Testis (tissue), 2 donors: ENCODE measurements at regions not wholly inside any gene's neighbourhood (a gene's known extent, or its start where the extent isn't known, plus 50 kb on each side); places are given as distances from the start of the nearest gene placed in this dataset.

Source experiments
- DNase-seq: peaks from one replicate; pipeline ENCODE4 v3.0.0-alpha.2; 2019
- H3K27ac ChIP-seq, 2 donors: fragments of 200-600 bp; sonication (generic); one replicate each; pipeline ENCODE4 v1.5.1; 2019
- H3K27me3 ChIP-seq: fragments of 200-600 bp; sonication (generic); one replicate; pipeline ENCODE4 v1.5.1; 2019
- H3K36me3 ChIP-seq: fragments of 200-600 bp; sonication (generic); one replicate; pipeline ENCODE4 v1.5.1; 2017; ENCODE audit warnings: low read depth; ENCODE audit errors: missing control alignments
- H3K4me1 ChIP-seq: fragments of 200-600 bp; sonication (generic); one replicate; pipeline ENCODE4 v1.5.1; 2019
- H3K4me3 ChIP-seq, 2 donors: fragments of 200-600 bp; sonication (generic); one replicate each; pipeline ENCODE4 v1.5.1; 2017 to 2019
- H3K9me3 ChIP-seq: fragments of 200-600 bp; sonication (generic); one replicate; pipeline ENCODE4 v1.5.1; 2017
- POLR2A ChIP-seq: fragments of 450-650 bp; IDR thresholded peaks from one replicate; pipeline ENCODE4 v1.6.1; 2017; ENCODE audit warnings: antibody characterized with exemption, mild to moderate bottlenecking, moderate library complexity
- WGBS, 2 donors: methylation state at CpG; one replicate each; pipeline ENCODE4 v1.1.5; 2018; 5-methylcytosine and 5-hydroxymethylcytosine counted together
- intact Hi-C: fragments of 100-400 bp; cut with DNase I; formaldehyde crosslinking; loops from one replicate; pipeline ENCODE4 v1.15.1; 2023; ENCODE audit warnings: low total_unique reads
- TF ChIP-seq, protein P1 (sequence below), 3 experiments: fragments of 450-650 bp in 2 of 3; fragments of 200-600 bp in 1 of 3; sonication (generic) in 1 of 3; IDR thresholded peaks; one replicate each; pipeline ENCODE4 v1.5.1; 2016 to 2019; ENCODE audit warnings: antibody characterized with exemption in 3 of 3, mild to moderate bottlenecking in 2 of 3, moderate library complexity in 1 of 3

DNA sequence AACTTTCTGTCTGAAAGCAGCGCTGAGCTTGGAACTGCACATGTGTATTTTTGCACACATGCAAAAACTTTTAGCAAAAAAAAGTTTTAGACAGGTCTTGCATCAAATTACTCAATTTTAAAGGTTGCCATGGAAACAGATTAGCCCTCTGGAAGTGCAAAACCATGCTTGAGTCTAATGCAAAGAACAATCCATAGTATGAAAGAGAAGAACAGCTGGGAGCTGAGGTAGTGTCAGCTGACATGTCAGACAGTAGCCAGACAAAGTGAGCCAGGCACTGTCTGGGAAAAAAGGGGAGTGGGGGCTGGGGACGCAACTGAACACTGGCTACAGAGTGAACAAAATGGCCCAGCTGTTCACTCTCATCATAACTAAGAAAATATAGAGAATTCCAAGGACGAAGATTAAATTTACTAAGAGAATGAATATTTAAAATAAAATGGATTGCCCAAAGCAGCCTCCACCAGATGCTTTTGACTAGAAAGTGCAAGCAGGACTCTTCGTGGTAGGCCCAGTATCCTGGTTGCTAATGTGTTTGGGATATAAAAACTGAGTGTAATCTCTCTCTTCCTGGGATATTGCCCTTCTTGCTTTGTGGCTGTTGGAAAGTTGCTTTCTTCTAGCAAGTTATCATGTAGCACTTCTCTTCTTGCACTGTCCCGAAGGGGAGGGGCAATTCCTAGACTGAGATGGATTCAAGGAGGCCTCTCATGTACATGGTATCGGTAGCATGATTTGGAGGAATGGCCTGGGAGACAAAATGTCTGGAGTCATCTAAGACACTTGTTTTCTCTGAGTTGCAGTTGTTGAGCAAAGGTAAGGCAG is 434.1 kb upstream of the FAT3 start:
- H3K36me3 ChIP-seq = no peaks in the 10 kb centered on the region
- no peak for TF ChIP-seq POLR2A
- TF ChIP-seq, protein P1, sequence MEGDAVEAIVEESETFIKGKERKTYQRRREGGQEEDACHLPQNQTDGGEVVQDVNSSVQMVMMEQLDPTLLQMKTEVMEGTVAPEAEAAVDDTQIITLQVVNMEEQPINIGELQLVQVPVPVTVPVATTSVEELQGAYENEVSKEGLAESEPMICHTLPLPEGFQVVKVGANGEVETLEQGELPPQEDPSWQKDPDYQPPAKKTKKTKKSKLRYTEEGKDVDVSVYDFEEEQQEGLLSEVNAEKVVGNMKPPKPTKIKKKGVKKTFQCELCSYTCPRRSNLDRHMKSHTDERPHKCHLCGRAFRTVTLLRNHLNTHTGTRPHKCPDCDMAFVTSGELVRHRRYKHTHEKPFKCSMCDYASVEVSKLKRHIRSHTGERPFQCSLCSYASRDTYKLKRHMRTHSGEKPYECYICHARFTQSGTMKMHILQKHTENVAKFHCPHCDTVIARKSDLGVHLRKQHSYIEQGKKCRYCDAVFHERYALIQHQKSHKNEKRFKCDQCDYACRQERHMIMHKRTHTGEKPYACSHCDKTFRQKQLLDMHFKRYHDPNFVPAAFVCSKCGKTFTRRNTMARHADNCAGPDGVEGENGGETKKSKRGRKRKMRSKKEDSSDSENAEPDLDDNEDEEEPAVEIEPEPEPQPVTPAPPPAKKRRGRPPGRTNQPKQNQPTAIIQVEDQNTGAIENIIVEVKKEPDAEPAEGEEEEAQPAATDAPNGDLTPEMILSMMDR (IDR thresholded peaks at IDR 0.05) = no peak
- H3K4me1 ChIP-seq = no peaks in the 10 kb centered on the region
- no peak overlapping the region for H3K27ac ChIP-seq
- no peak overlapping the region for H3K4me3 ChIP-seq
- no peak for DNase-seq
- intact Hi-C loops = no loop called here
- no peaks in the 10 kb centered on the region for H3K27me3 ChIP-seq
- 76 to 79% methylated on average over 6 of the region's 6 CpGs for WGBS, 2 donors
- no peaks in the 10 kb centered on the region for H3K9me3 ChIP-seq

DNA sequence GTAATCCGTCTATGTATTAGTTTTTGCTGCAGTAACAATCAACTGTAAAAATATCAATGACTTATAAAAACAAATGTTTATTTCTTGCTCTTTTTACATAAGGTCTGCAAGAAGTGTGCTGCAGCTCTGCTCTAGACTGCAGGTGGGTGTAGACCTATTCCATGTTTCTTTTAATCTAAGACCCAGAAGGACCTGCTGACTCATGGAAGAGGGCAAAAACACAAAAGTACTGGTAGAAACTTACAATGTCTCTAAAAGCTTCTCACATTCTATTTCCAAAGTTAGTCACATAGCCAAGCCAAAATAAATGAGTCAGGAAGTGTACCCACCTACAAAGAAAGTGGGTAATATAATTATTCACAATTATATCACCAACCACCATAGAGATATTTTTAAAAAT is 435.9 kb upstream of the FAT3 start:
- H3K27me3 ChIP-seq = no peaks in the 10 kb centered on the region

DNA sequence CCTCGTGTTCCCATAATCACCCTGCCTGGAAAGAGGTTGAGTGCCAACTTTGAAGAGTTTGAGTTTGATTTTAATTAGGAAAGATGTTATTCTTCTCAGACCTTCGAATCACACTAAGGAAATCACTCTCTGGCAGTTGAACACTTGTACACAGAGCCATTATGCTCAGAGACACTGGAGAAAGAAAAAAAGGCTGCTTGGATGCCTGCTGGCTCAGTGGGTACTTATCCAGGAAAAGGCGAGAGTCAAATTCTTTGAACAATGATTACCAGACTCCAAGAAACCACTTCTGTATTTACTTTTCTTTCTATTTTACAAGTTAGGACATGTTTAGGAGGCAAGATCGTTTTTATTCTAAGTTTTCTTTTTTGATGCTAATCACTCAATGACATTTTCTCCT is 438.5 kb upstream of the FAT3 start:
- Histone ChIP-seq H3K27ac (no peak overlapping the region), H3K4me3 (no peak overlapping the region), H3K36me3 (no peaks in the 10 kb centered on the region), H3K27me3 (no peaks in the 10 kb centered on the region), H3K4me1 (no peaks in the 10 kb centered on the region), H3K9me3 (no peaks in the 10 kb centered on the region)
- 64 to 73% methylated on average over 4 of the region's 4 CpGs for WGBS, 2 donors
- intact Hi-C loops = no loop called here
- DNase-seq = no peak
- TF ChIP-seq, protein P1 (IDR thresholded peaks at IDR 0.05) = no peak
- TF ChIP-seq POLR2A = no peak

More for the DNA sequence above, 435.9 kb upstream of the FAT3 start:
- H3K4me3 ChIP-seq = no peak overlapping the region
- intact Hi-C loops = no loop called here
- 90 to 98% methylated on average over 1 of the region's 1 CpG for WGBS, 2 donors
- TF ChIP-seq, protein P1 (IDR thresholded peaks at IDR 0.05) = no peak
- TF ChIP-seq POLR2A = no peak
- DNase-seq = no peak
- H3K27ac ChIP-seq = no peak overlapping the region
- no peaks in the 10 kb centered on the region for H3K36me3 ChIP-seq
- H3K4me1 ChIP-seq = no peaks in the 10 kb centered on the region
- H3K9me3 ChIP-seq = no peaks in the 10 kb centered on the region

DNA sequence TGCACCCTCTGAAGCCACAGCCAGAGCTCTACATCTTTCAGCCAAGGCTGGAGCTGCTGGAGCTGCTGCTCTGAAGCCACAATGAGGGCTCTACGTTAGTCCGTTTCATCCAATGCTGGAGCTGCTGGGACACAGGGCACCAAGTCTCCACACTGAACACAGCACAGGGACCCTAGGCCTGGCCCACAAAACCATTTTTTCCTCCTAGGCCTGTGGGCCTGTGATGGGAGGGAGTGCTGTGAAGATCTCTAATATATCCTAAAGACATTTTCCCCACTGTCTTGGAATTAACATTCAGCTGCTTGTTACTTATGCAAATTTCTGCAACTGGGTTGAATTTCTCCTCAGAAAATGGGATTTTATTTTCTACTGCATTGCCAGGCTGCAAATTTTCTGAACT is 441.4 kb upstream of the FAT3 start:
- no peak for DNase-seq
- Histone ChIP-seq H3K27me3 (no peaks in the 10 kb centered on the region), H3K9me3 (no peaks in the 10 kb centered on the region), H3K4me1 (no peaks in the 10 kb centered on the region), H3K4me3 (no peak overlapping the region), H3K36me3 (no peaks in the 10 kb centered on the region), H3K27ac (no peak overlapping the region)
- WGBS, 2 donors = 93 to 95% methylated on average over 2 of the region's 2 CpGs
- TF ChIP-seq POLR2A = no peak
- TF ChIP-seq, protein P1 (IDR thresholded peaks at IDR 0.05) = no peak
- intact Hi-C loops = no loop called here

DNA sequence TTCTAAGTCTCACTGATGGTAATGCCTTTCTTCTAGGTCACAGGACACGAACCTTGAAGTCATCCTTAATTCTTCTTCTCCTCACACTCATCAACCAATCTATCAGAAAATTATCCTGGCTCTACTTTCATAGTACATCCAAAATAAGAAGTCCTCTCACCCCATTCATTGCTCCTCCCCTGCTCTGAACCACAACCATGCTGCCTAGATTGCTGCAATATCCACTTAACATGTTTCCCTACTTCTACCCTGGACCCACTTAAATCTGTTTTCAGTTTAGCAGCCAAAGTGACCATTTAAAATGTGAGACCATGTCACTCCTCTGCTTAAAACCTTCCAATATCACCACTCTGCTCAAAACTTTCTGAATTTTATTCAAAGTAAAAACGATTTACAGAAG is 445.9 kb upstream of the FAT3 start:
- 73 to 74% methylated on average over 2 of the region's 2 CpGs for WGBS, 2 donors
- Histone ChIP-seq H3K36me3 (no peaks in the 10 kb centered on the region), H3K9me3 (no peaks in the 10 kb centered on the region), H3K27me3 (no peaks in the 10 kb centered on the region), H3K4me1 (no peaks in the 10 kb centered on the region), H3K27ac (no peak overlapping the region), H3K4me3 (no peak overlapping the region)
- no peak for TF ChIP-seq POLR2A
- TF ChIP-seq, protein P1 (IDR thresholded peaks at IDR 0.05) = no peak
- DNase-seq = no peak
- intact Hi-C loops = no loop called here
